ENCODE measurements at regions not wholly inside any gene's neighbourhood (a gene's known extent, or its start where the extent isn't known, plus 50 kb on each side); places are given as distances from the start of the nearest gene placed in this dataset.

- intact Hi-C loops (cut with micrococcal nuclease) = no loop called here
- H3K9me3 Mint-ChIP-seq = peaks cover 0 to 10% (median 3%) of the 10 kb centered on the region in 8 donors
- H3K27ac ChIP-seq (ENCODE audit: low read depth, low read length) = no peak overlapping the region
- no peak overlapping the region for H3K4me3 ChIP-seq (ENCODE audit: low read length in 2 of 2)
- H3K4me3 Mint-ChIP-seq = no peak overlapping the region
- no peaks in the 10 kb centered on the region for H3K36me3 ChIP-seq (ENCODE audit: insufficient read depth, low read length)
- CTCF ChIA-PET (ENCODE audit: partially characterized antibody) = no interaction called here
- peaks cover 0 to 1% of the 10 kb centered on the region in 2 donors for H3K27me3 Mint-ChIP-seq
- no peaks in the 10 kb centered on the region for H3K9me3 ChIP-seq (ENCODE audit: control insufficient read depth in 1 of 2, low read length in 2 of 2)
- peaks cover 21 to 42% (median 31%) of the 10 kb centered on the region in 4 donors for H3K4me1 Mint-ChIP-seq
- POLR2A ChIA-PET (ENCODE audit: partially characterized antibody) = no interaction called here
- H3K27ac Mint-ChIP-seq = no peak overlapping the region
- no peaks in the 10 kb centered on the region for H3K27me3 ChIP-seq (ENCODE audit: insufficient read depth, low read length)
- peaks cover 0 to 3% of the 10 kb centered on the region in 2 donors for H3K36me3 Mint-ChIP-seq
- H3K4me1 ChIP-seq (ENCODE audit: insufficient read depth, low read length) = peaks cover 34% of the 10 kb centered on the region
- DNase-seq = no peak
Observed at GRCh38 chr15:95737060-95737459, 593.4 kb upstream of the NR2F2 start.

- no peaks in the 10 kb centered on the region for H3K9me3 ChIP-seq (ENCODE audit: control insufficient read depth in 1 of 2, low read length in 2 of 2)
- no peak overlapping the region for H3K4me3 ChIP-seq (ENCODE audit: low read length in 2 of 2)
- Mint-ChIP-seq H3K9me3 (peaks cover 2 to 15% (median 4%) of the 10 kb centered on the region in 8 donors), H3K27me3 (peaks cover 0 to 1% of the 10 kb centered on the region in 2 donors), H3K27ac (no peak overlapping the region), H3K4me3 (no peak overlapping the region), H3K4me1 (peaks cover 21 to 38% (median 31%) of the 10 kb centered on the region in 4 donors), H3K36me3 (peaks cover 0 to 3% of the 10 kb centered on the region in 2 donors)
- intact Hi-C loops (cut with micrococcal nuclease) = no loop called here
- ChIA-PET CTCF (ENCODE audit: partially characterized antibody) (no interaction called here), POLR2A (ENCODE audit: partially characterized antibody) (no interaction called here)
- no peak overlapping the region for H3K27ac ChIP-seq (ENCODE audit: low read depth, low read length)
- DNase-seq = no peak
- H3K36me3 ChIP-seq (ENCODE audit: insufficient read depth, low read length) = no peaks in the 10 kb centered on the region
- peaks cover 27% of the 10 kb centered on the region for H3K4me1 ChIP-seq (ENCODE audit: insufficient read depth, low read length)
- no peaks in the 10 kb centered on the region for H3K27me3 ChIP-seq (ENCODE audit: insufficient read depth, low read length)
Observed at GRCh38 chr15:95739131-95739530, 591.4 kb upstream of the NR2F2 start.

- no peaks in the 10 kb centered on the region for H3K27me3 ChIP-seq (ENCODE audit: insufficient read depth, low read length)
- no peak overlapping the region for H3K27ac ChIP-seq (ENCODE audit: low read depth, low read length)
- H3K4me1 ChIP-seq (ENCODE audit: insufficient read depth, low read length) = peaks cover 11% of the 10 kb centered on the region
- no peak for DNase-seq
- H3K27ac Mint-ChIP-seq = peak overlapping the region in 4 of 7 donors; percentile 27 to 76 (median 52)
- peak overlapping the region in 7 of 8 donors; percentile 9 to 79 (median 42) for H3K4me3 Mint-ChIP-seq
- H3K4me1 Mint-ChIP-seq = peaks cover 11 to 22% (median 13%) of the 10 kb centered on the region in 4 donors
- H3K9me3 ChIP-seq (ENCODE audit: control insufficient read depth in 1 of 2, low read length in 2 of 2) = no peaks in the 10 kb centered on the region
- ChIA-PET POLR2A (ENCODE audit: partially characterized antibody) (no interaction called here), CTCF (ENCODE audit: partially characterized antibody) (no interaction called here)
- peaks cover 3 to 7% (median 4%) of the 10 kb centered on the region in 8 donors for H3K9me3 Mint-ChIP-seq
- peaks cover 0 to 1% of the 10 kb centered on the region in 2 donors for H3K27me3 Mint-ChIP-seq
- H3K4me3 ChIP-seq (ENCODE audit: low read length in 2 of 2) = no peak overlapping the region
- no peaks in the 10 kb centered on the region for H3K36me3 Mint-ChIP-seq
- intact Hi-C loops (cut with micrococcal nuclease) = no loop called here
- H3K36me3 ChIP-seq (ENCODE audit: insufficient read depth, low read length) = no peaks in the 10 kb centered on the region
Observed at GRCh38 chr15:95741830-95742229, 588.7 kb upstream of the NR2F2 start.

GRCh38 chr15:95742256-95742655, 588.2 kb upstream of the NR2F2 start:
- DNase-seq = no peak
- peak overlapping the region in 2 of 7 donors; percentile 27 to 57 for H3K27ac Mint-ChIP-seq
- H3K27ac ChIP-seq (ENCODE audit: low read depth, low read length) = no peak overlapping the region
- no peaks in the 10 kb centered on the region for H3K9me3 ChIP-seq (ENCODE audit: control insufficient read depth in 1 of 2, low read length in 2 of 2)
- CTCF ChIA-PET (ENCODE audit: partially characterized antibody) = no interaction called here
- no peak overlapping the region for H3K4me3 ChIP-seq (ENCODE audit: low read length in 2 of 2)
- no peaks in the 10 kb centered on the region for H3K27me3 ChIP-seq (ENCODE audit: insufficient read depth, low read length)
- H3K4me1 Mint-ChIP-seq = peaks cover 11 to 22% (median 13%) of the 10 kb centered on the region in 4 donors
- peaks cover 11% of the 10 kb centered on the region for H3K4me1 ChIP-seq (ENCODE audit: insufficient read depth, low read length)
- intact Hi-C loops (cut with micrococcal nuclease) = no loop called here
- H3K27me3 Mint-ChIP-seq = peaks cover 0 to 1% of the 10 kb centered on the region in 2 donors
- peaks cover 3 to 7% (median 4%) of the 10 kb centered on the region in 8 donors for H3K9me3 Mint-ChIP-seq
- no peaks in the 10 kb centered on the region for H3K36me3 Mint-ChIP-seq
- H3K4me3 Mint-ChIP-seq = peak overlapping the region in 6 of 8 donors; percentile 9 to 79 (median 47)
- no peaks in the 10 kb centered on the region for H3K36me3 ChIP-seq (ENCODE audit: insufficient read depth, low read length)
- POLR2A ChIA-PET (ENCODE audit: partially characterized antibody) = no interaction called here

- Mint-ChIP-seq H3K9me3 (peaks cover 3 to 7% (median 4%) of the 10 kb centered on the region in 8 donors), H3K36me3 (no peaks in the 10 kb centered on the region), H3K4me3 (peak overlapping the region in 2 of 8 donors; percentile 3 to 27), H3K27ac (no peak overlapping the region), H3K27me3 (peaks cover 0 to 1% of the 10 kb centered on the region in 2 donors), H3K4me1 (peaks cover 11 to 22% (median 13%) of the 10 kb centered on the region in 4 donors)
- H3K27me3 ChIP-seq (ENCODE audit: insufficient read depth, low read length) = no peaks in the 10 kb centered on the region
- no peak overlapping the region for H3K4me3 ChIP-seq (ENCODE audit: low read length in 2 of 2)
- ChIA-PET POLR2A (ENCODE audit: partially characterized antibody) (no interaction called here), CTCF (ENCODE audit: partially characterized antibody) (no interaction called here)
- H3K27ac ChIP-seq (ENCODE audit: low read depth, low read length) = no peak overlapping the region
- no peak for DNase-seq
- no peaks in the 10 kb centered on the region for H3K36me3 ChIP-seq (ENCODE audit: insufficient read depth, low read length)
- intact Hi-C loops (cut with micrococcal nuclease) = no loop called here
- H3K9me3 ChIP-seq (ENCODE audit: control insufficient read depth in 1 of 2, low read length in 2 of 2) = no peaks in the 10 kb centered on the region
- peaks cover 11% of the 10 kb centered on the region for H3K4me1 ChIP-seq (ENCODE audit: insufficient read depth, low read length)
Observed at GRCh38 chr15:95742836-95743235, 587.7 kb upstream of the NR2F2 start.

- no peaks in the 10 kb centered on the region for H3K27me3 Mint-ChIP-seq
Observed at GRCh38 chr15:95757171-95757570, 573.3 kb upstream of the NR2F2 start.

GRCh38 chr15:95758451-95758850, 572.0 kb upstream of the NR2F2 start:
- H3K36me3 ChIP-seq (ENCODE audit: insufficient read depth, low read length) = no peaks in the 10 kb centered on the region
- H3K4me3 ChIP-seq (ENCODE audit: low read length in 2 of 2) = no peak overlapping the region
- ChIA-PET POLR2A (ENCODE audit: partially characterized antibody) (no interaction called here), CTCF (ENCODE audit: partially characterized antibody) (no interaction called here)
- no peak overlapping the region for H3K27ac ChIP-seq (ENCODE audit: low read depth, low read length)
- H3K9me3 ChIP-seq (ENCODE audit: control insufficient read depth in 1 of 2, low read length in 2 of 2) = no peaks in the 10 kb centered on the region
- Mint-ChIP-seq H3K27me3 (no peaks in the 10 kb centered on the region), H3K4me1 (peaks cover 0 to 1% (median 0%) of the 10 kb centered on the region in 4 donors), H3K4me3 (no peak overlapping the region), H3K9me3 (peaks cover 0 to 3% (median 0%) of the 10 kb centered on the region in 8 donors), H3K36me3 (no peaks in the 10 kb centered on the region), H3K27ac (no peak overlapping the region)
- no peaks in the 10 kb centered on the region for H3K4me1 ChIP-seq (ENCODE audit: insufficient read depth, low read length)
- intact Hi-C loops (cut with micrococcal nuclease) = no loop called here
- no peaks in the 10 kb centered on the region for H3K27me3 ChIP-seq (ENCODE audit: insufficient read depth, low read length)
- DNase-seq = no peak

More at GRCh38 chr15:95757171-95757570, 573.3 kb upstream of the NR2F2 start:
- Mint-ChIP-seq H3K36me3 (no peaks in the 10 kb centered on the region), H3K9me3 (peaks cover 0 to 5% (median 0%) of the 10 kb centered on the region in 8 donors), H3K4me3 (no peak overlapping the region), H3K27ac (no peak overlapping the region), H3K4me1 (peaks cover 0 to 1% (median 0%) of the 10 kb centered on the region in 4 donors)
- intact Hi-C loops (cut with micrococcal nuclease) = no loop called here
- Histone ChIP-seq H3K4me3 (ENCODE audit: low read length in 2 of 2) (no peak overlapping the region), H3K4me1 (ENCODE audit: insufficient read depth, low read length) (no peaks in the 10 kb centered on the region), H3K36me3 (ENCODE audit: insufficient read depth, low read length) (no peaks in the 10 kb centered on the region), H3K9me3 (ENCODE audit: control insufficient read depth in 1 of 2, low read length in 2 of 2) (no peaks in the 10 kb centered on the region), H3K27ac (ENCODE audit: low read depth, low read length) (no peak overlapping the region), H3K27me3 (ENCODE audit: insufficient read depth, low read length) (no peaks in the 10 kb centered on the region)
- POLR2A ChIA-PET (ENCODE audit: partially characterized antibody) = no interaction called here
- DNase-seq = no peak
- CTCF ChIA-PET (ENCODE audit: partially characterized antibody) = no interaction called here

- Mint-ChIP-seq H3K4me3 (no peak overlapping the region), H3K36me3 (no peaks in the 10 kb centered on the region), H3K27me3 (no peaks in the 10 kb centered on the region), H3K9me3 (peaks cover 0 to 3% (median 0%) of the 10 kb centered on the region in 8 donors), H3K4me1 (peaks cover 0 to 1% (median 0%) of the 10 kb centered on the region in 4 donors), H3K27ac (no peak overlapping the region)
- Histone ChIP-seq H3K36me3 (ENCODE audit: insufficient read depth, low read length) (no peaks in the 10 kb centered on the region), H3K4me3 (ENCODE audit: low read length in 2 of 2) (no peak overlapping the region), H3K27ac (ENCODE audit: low read depth, low read length) (no peak overlapping the region), H3K9me3 (ENCODE audit: control insufficient read depth in 1 of 2, low read length in 2 of 2) (no peaks in the 10 kb centered on the region), H3K4me1 (ENCODE audit: insufficient read depth, low read length) (no peaks in the 10 kb centered on the region), H3K27me3 (ENCODE audit: insufficient read depth, low read length) (no peaks in the 10 kb centered on the region)
- no peak for DNase-seq
- intact Hi-C loops (cut with micrococcal nuclease) = no loop called here
- ChIA-PET POLR2A (ENCODE audit: partially characterized antibody) (no interaction called here), CTCF (ENCODE audit: partially characterized antibody) (no interaction called here)
Observed at GRCh38 chr15:95758851-95759250, 571.6 kb upstream of the NR2F2 start.

Measured in CD4-positive, alpha-beta memory T cell (primary cell).